Testis (tissue), 2 donors: ENCODE measurements at regions not wholly inside any gene's neighbourhood (a gene's known extent, or its start where the extent isn't known, plus 50 kb on each side); places are given as distances from the start of the nearest gene placed in this dataset.

Experiments used
- POLR2A ChIP-seq: fragments of 450-650 bp; IDR thresholded peaks from one replicate; pipeline ENCODE4 v1.6.1; 2017; ENCODE audit warnings: antibody characterized with exemption, mild to moderate bottlenecking, moderate library complexity
- TF ChIP-seq, protein P1 (sequence below), 3 experiments: fragments of 450-650 bp in 2 of 3; fragments of 200-600 bp in 1 of 3; sonication (generic) in 1 of 3; IDR thresholded peaks; one replicate each; pipeline ENCODE4 v1.5.1; 2016 to 2019; ENCODE audit warnings: antibody characterized with exemption in 3 of 3, mild to moderate bottlenecking in 2 of 3, moderate library complexity in 1 of 3

DNA sequence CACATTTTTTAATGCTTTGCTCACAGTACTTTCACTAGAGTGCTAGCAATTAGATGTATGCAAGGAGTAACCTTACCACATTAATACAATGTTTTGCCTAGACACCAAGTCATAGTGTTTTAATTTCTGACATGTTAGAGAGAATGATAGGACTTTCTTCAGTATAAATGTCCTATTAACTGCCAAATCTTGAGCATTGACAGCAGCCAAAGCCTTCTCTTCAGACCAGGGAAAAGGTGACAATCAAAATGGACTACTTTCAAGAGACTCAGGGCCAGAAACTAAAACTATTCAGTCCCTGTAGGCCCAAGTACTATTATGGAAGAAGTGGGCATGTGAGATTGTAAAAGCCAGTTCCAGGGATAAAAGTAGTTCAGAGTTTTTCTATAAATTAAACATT lies 201.4 kb upstream of the PCDH15 start:
- TF ChIP-seq, protein P1, sequence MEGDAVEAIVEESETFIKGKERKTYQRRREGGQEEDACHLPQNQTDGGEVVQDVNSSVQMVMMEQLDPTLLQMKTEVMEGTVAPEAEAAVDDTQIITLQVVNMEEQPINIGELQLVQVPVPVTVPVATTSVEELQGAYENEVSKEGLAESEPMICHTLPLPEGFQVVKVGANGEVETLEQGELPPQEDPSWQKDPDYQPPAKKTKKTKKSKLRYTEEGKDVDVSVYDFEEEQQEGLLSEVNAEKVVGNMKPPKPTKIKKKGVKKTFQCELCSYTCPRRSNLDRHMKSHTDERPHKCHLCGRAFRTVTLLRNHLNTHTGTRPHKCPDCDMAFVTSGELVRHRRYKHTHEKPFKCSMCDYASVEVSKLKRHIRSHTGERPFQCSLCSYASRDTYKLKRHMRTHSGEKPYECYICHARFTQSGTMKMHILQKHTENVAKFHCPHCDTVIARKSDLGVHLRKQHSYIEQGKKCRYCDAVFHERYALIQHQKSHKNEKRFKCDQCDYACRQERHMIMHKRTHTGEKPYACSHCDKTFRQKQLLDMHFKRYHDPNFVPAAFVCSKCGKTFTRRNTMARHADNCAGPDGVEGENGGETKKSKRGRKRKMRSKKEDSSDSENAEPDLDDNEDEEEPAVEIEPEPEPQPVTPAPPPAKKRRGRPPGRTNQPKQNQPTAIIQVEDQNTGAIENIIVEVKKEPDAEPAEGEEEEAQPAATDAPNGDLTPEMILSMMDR (IDR thresholded peaks at IDR 0.05), result no peak
- no peak for TF ChIP-seq POLR2A
